ENCODE measurements at regions not wholly inside any gene's neighbourhood (a gene's known extent, or its start where the extent isn't known, plus 50 kb on each side); places are given as distances from the start of the nearest gene placed in this dataset.

DNA sequence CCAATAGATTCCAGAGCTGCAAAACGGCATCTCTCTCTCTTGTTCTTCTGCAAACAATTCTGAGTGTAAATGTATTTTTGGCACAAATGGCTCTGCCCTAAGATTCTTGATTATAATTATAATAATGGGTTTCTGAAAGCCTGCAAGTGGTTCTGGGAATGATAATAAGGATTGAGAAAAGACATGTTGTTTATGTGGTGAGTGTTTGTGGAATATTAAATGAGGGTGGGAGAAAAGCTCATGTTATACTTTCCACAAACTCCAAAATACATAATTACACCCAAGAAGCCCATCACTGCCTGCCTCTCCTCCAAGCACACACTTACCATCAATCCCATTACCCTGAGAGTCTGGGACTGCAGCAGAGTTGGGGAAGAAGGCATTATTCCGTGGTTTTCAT is 460.0 kb upstream of the BRINP1 start:
- TF ChIP-seq EP300 (IDR thresholded peaks at IDR 0.05; ENCODE audit: low read depth) (no peak), POLR2AphosphoS5 (IDR thresholded peaks at IDR 0.05) (no peak), POLR2A (IDR thresholded peaks at IDR 0.05) (no peak)
- TF ChIP-seq, protein P1, sequence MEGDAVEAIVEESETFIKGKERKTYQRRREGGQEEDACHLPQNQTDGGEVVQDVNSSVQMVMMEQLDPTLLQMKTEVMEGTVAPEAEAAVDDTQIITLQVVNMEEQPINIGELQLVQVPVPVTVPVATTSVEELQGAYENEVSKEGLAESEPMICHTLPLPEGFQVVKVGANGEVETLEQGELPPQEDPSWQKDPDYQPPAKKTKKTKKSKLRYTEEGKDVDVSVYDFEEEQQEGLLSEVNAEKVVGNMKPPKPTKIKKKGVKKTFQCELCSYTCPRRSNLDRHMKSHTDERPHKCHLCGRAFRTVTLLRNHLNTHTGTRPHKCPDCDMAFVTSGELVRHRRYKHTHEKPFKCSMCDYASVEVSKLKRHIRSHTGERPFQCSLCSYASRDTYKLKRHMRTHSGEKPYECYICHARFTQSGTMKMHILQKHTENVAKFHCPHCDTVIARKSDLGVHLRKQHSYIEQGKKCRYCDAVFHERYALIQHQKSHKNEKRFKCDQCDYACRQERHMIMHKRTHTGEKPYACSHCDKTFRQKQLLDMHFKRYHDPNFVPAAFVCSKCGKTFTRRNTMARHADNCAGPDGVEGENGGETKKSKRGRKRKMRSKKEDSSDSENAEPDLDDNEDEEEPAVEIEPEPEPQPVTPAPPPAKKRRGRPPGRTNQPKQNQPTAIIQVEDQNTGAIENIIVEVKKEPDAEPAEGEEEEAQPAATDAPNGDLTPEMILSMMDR (IDR thresholded peaks at IDR 0.05), result no peak
